PC-9 (cell line): ENCODE measurements at regions not wholly inside any gene's neighbourhood (a gene's known extent, or its start where the extent isn't known, plus 50 kb on each side); places are given as distances from the start of the nearest gene placed in this dataset.

Experiments
- CTCF ChIP-seq: fragments of 200-600 bp; sonication (generic); conservative IDR thresholded peaks from 2 replicates; pipeline ENCODE4 v1.6.1; 2017; ENCODE audit warnings: mixed run types, antibody characterized with exemption, mild to moderate bottlenecking, moderate library complexity
- EZH2 ChIP-seq: fragments of 200-600 bp; sonication (generic); IDR thresholded peaks from 2 replicates; pipeline ENCODE4 v1.8.0; 2017; ENCODE audit warnings: antibody characterized with exemption, low read depth

- TF ChIP-seq EZH2 (no peak), CTCF (no peak)
Observed at GRCh38 chr5:62727861-62728260, 149.2 kb downstream of the LRRC70 start.
